Left ventricle myocardium superior (tissue), 1 donor: ENCODE measurements at regions not wholly inside any gene's neighbourhood (a gene's known extent, or its start where the extent isn't known, plus 50 kb on each side); places are given as distances from the start of the nearest gene placed in this dataset.
A peak's percentile ranks its signal among the peaks of the same experiment; 100 is the strongest.
"Not testable (repeated sequence)": the region's sequence is repeated elsewhere in the genome, so short reads cannot be mapped to it uniquely, and the experiment has no call there.

Experiments
- ATAC-seq: fragments of 200-7000 bp; cut with Tn5 transposase; one replicate; pipeline ENCODE4 v1.9.1; 2020; ENCODE audit warnings: mild to moderate bottlenecking, moderate library complexity
- DNase-seq: peaks from one replicate; pipeline ENCODE4 v3.0.0-alpha.2; 2020
- intact Hi-C: fragments of 100-400 bp; cut with micrococcal nuclease; formaldehyde crosslinking; loops from one replicate; pipeline ENCODE4 v1.11.0; 2022
- donor health status: DM: no; HTN: yes; CAD: no; lungs with severe emphysema.

- ATAC-seq (no peak), DNase-seq (no peak)
- intact Hi-C loops, result no loop called here
Observed at GRCh38 chr1:185489406-185489805, 172.4 kb upstream of the IVNS1ABP start.

- DNase-seq, result peak; percentile 58
- ATAC-seq, result peak; percentile 93
- intact Hi-C loops, result no loop called here
Observed at GRCh38 chr1:185488808-185489207, 171.8 kb upstream of the IVNS1ABP start.

GRCh38 chr1:185487936-185488335 lies 170.9 kb upstream of the IVNS1ABP start:
- ATAC-seq (peak; percentile 72), DNase-seq (no peak)
- intact Hi-C loops, result no loop called here

GRCh38 chr1:185487026-185487425 lies 170.0 kb upstream of the IVNS1ABP start:
- ATAC-seq, result no peak

GRCh38 chr1:185486346-185486745 lies 169.3 kb upstream of the IVNS1ABP start:
- DNase-seq (no peak), ATAC-seq (no peak)
- intact Hi-C loops, result no loop called here

More at GRCh38 chr1:185487026-185487425, 170.0 kb upstream of the IVNS1ABP start:
- no peak for DNase-seq
- intact Hi-C loops, result no loop called here

- intact Hi-C loops, result no loop called here
- no peak for DNase-seq
- peak; percentile 66 for ATAC-seq
Observed at GRCh38 chr1:185483664-185484450, 166.8 kb upstream of the IVNS1ABP start.

GRCh38 chr1:185483217-185483616 lies 166.2 kb upstream of the IVNS1ABP start:
- no peak for DNase-seq
- intact Hi-C loops, result no loop called here
- no peak for ATAC-seq

- ATAC-seq (no peak), DNase-seq (no peak)
- intact Hi-C loops, result no loop called here
Observed at GRCh38 chr1:185480545-185480944, 163.5 kb upstream of the IVNS1ABP start.

- intact Hi-C loops, result no loop called here
- ATAC-seq (no peak), DNase-seq (no peak)
Observed at GRCh38 chr1:185479796-185480195, 162.8 kb upstream of the IVNS1ABP start.

- no peak for DNase-seq
- intact Hi-C loops, result no loop called here
- ATAC-seq, result no peak
Observed at GRCh38 chr1:185478877-185479276, 161.8 kb upstream of the IVNS1ABP start.

GRCh38 chr1:185477638-185478580 lies 160.9 kb upstream of the IVNS1ABP start:
- no peak for ATAC-seq
- intact Hi-C loops, result no loop called here
- no peak for DNase-seq

- ATAC-seq (no peak), DNase-seq (no peak)
- intact Hi-C loops, result no loop called here
Observed at GRCh38 chr1:185474440-185475149, 157.6 kb upstream of the IVNS1ABP start.

- no peak for ATAC-seq
- intact Hi-C loops, result no loop called here
- no peak for DNase-seq
Observed at GRCh38 chr1:185473186-185473585, 156.1 kb upstream of the IVNS1ABP start.

GRCh38 chr1:185468626-185469025 lies 151.6 kb upstream of the IVNS1ABP start:
- intact Hi-C loops, result no loop called here
- DNase-seq (no peak), ATAC-seq (no peak)

- intact Hi-C loops, result no loop called here
- no peak for ATAC-seq
Observed at GRCh38 chr1:185467122-185467521, 150.1 kb upstream of the IVNS1ABP start.

GRCh38 chr1:185464777-185465176 lies 147.7 kb upstream of the IVNS1ABP start:
- intact Hi-C loops, result no loop called here
- DNase-seq, result no peak
- ATAC-seq, result no peak

More at GRCh38 chr1:185467122-185467521, 150.1 kb upstream of the IVNS1ABP start:
- no peak for DNase-seq

GRCh38 chr1:185463433-185463832 lies 146.4 kb upstream of the IVNS1ABP start:
- intact Hi-C loops, result no loop called here
- ATAC-seq (no peak), DNase-seq (no peak)

GRCh38 chr1:185463011-185463410 lies 146.0 kb upstream of the IVNS1ABP start:
- intact Hi-C loops, result no loop called here
- DNase-seq, result no peak
- ATAC-seq, result no peak

GRCh38 chr1:185460723-185461122 lies 143.7 kb upstream of the IVNS1ABP start:
- DNase-seq, intact Hi-C loops, ATAC-seq: not testable (repeated sequence)

- DNase-seq (no peak), ATAC-seq (no peak)
- intact Hi-C loops, result no loop called here
Observed at GRCh38 chr1:185459141-185459540, 142.1 kb upstream of the IVNS1ABP start.
